ENCODE measurements at regions not wholly inside any gene's neighbourhood (a gene's known extent, or its start where the extent isn't known, plus 50 kb on each side); places are given as distances from the start of the nearest gene placed in this dataset.

GRCh38 chr5:92981001-92981400, 600.0 kb downstream of the NR2F1-AS1 start:
- H3K36me3 ChIP-seq (ENCODE audit: control insufficient read depth in 2 of 2, insufficient read depth in 2 of 2, low read length in 1 of 2): no peaks in the 10 kb centered on the region
- WGBS: 69% methylated on average over 1 of the region's 1 CpG
- H3K27ac ChIP-seq (ENCODE audit: low read depth in 1 of 2, low read length in 1 of 2): no peak overlapping the region
- no peak overlapping the region for H3K4me3 ChIP-seq (ENCODE audit: low read length in 2 of 2)
- no peaks in the 10 kb centered on the region for H3K4me1 ChIP-seq (ENCODE audit: control insufficient read depth in 2 of 2, insufficient read depth in 2 of 2, low read length in 2 of 2)
- H3K9me3 ChIP-seq (ENCODE audit: control insufficient read depth in 2 of 2, insufficient read depth in 1 of 2, low read length in 1 of 2): no peaks in the 10 kb centered on the region
- no peak for DNase-seq (ENCODE audit: low read depth in 6 of 9, low spot score in 9 of 9)
- no peaks in the 10 kb centered on the region for H3K27me3 ChIP-seq (ENCODE audit: control insufficient read depth in 2 of 2, insufficient read depth in 1 of 2, low read length in 1 of 2)

GRCh38 chr5:92980491-92980890, 600.5 kb downstream of the NR2F1-AS1 start:
- DNase-seq (ENCODE audit: low read depth in 6 of 9, low spot score in 9 of 9): no peak
- Histone ChIP-seq H3K4me1 (ENCODE audit: control insufficient read depth in 2 of 2, insufficient read depth in 2 of 2, low read length in 2 of 2) (no peaks in the 10 kb centered on the region), H3K36me3 (ENCODE audit: control insufficient read depth in 2 of 2, insufficient read depth in 2 of 2, low read length in 1 of 2) (no peaks in the 10 kb centered on the region), H3K4me3 (ENCODE audit: low read length in 2 of 2) (no peak overlapping the region), H3K27me3 (ENCODE audit: control insufficient read depth in 2 of 2, insufficient read depth in 1 of 2, low read length in 1 of 2) (no peaks in the 10 kb centered on the region), H3K27ac (ENCODE audit: low read depth in 1 of 2, low read length in 1 of 2) (no peak overlapping the region), H3K9me3 (ENCODE audit: control insufficient read depth in 2 of 2, insufficient read depth in 1 of 2, low read length in 1 of 2) (no peaks in the 10 kb centered on the region)
- WGBS: 83% methylated on average over 3 of the region's 3 CpGs

GRCh38 chr5:92979716-92980115, 601.3 kb downstream of the NR2F1-AS1 start:
- Histone ChIP-seq H3K36me3 (ENCODE audit: control insufficient read depth in 2 of 2, insufficient read depth in 2 of 2, low read length in 1 of 2) (no peaks in the 10 kb centered on the region), H3K27me3 (ENCODE audit: control insufficient read depth in 2 of 2, insufficient read depth in 1 of 2, low read length in 1 of 2) (no peaks in the 10 kb centered on the region), H3K4me3 (ENCODE audit: low read length in 2 of 2) (no peak overlapping the region), H3K27ac (ENCODE audit: low read depth in 1 of 2, low read length in 1 of 2) (no peak overlapping the region), H3K4me1 (ENCODE audit: control insufficient read depth in 2 of 2, insufficient read depth in 2 of 2, low read length in 2 of 2) (no peaks in the 10 kb centered on the region), H3K9me3 (ENCODE audit: control insufficient read depth in 2 of 2, insufficient read depth in 1 of 2, low read length in 1 of 2) (no peaks in the 10 kb centered on the region)
- WGBS: 66% methylated on average over 1 of the region's 1 CpG
- no peak for DNase-seq (ENCODE audit: low read depth in 6 of 9, low spot score in 9 of 9)

- 89% methylated on average over 3 of the region's 3 CpGs for WGBS
- Histone ChIP-seq H3K9me3 (ENCODE audit: control insufficient read depth in 2 of 2, insufficient read depth in 1 of 2, low read length in 1 of 2) (no peaks in the 10 kb centered on the region), H3K27me3 (ENCODE audit: control insufficient read depth in 2 of 2, insufficient read depth in 1 of 2, low read length in 1 of 2) (no peaks in the 10 kb centered on the region), H3K36me3 (ENCODE audit: control insufficient read depth in 2 of 2, insufficient read depth in 2 of 2, low read length in 1 of 2) (no peaks in the 10 kb centered on the region), H3K27ac (ENCODE audit: low read depth in 1 of 2, low read length in 1 of 2) (no peak overlapping the region), H3K4me1 (ENCODE audit: control insufficient read depth in 2 of 2, insufficient read depth in 2 of 2, low read length in 2 of 2) (no peaks in the 10 kb centered on the region), H3K4me3 (ENCODE audit: low read length in 2 of 2) (no peak overlapping the region)
- DNase-seq (ENCODE audit: low read depth in 6 of 9, low spot score in 9 of 9): no peak
These were observed 603.0 kb downstream of the NR2F1-AS1 start for GRCh38 chr5:92977846-92978540.

DNA sequence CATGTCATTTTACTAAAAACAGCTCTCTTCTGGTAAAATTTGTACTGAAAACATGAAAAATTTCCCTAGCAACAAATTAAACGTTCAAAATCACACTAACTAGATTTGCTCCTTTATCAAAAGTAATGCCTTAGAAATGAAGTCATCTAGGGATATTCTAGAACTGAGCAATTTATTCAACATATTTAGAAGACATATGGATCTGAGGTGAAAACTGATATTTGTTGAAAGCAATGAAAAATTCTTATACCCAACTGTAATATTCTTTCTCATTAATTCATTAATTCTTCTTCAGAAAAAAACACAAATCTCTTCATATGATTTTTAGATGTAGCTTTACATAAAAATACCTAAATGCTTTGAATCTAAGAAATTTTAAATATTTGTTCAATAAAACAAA, 604.9 kb downstream of the NR2F1-AS1 start:
- Histone ChIP-seq H3K27me3 (ENCODE audit: control insufficient read depth in 2 of 2, insufficient read depth in 1 of 2, low read length in 1 of 2) (no peaks in the 10 kb centered on the region), H3K9me3 (ENCODE audit: control insufficient read depth in 2 of 2, insufficient read depth in 1 of 2, low read length in 1 of 2) (no peaks in the 10 kb centered on the region), H3K4me3 (ENCODE audit: low read length in 2 of 2) (no peak overlapping the region), H3K4me1 (ENCODE audit: control insufficient read depth in 2 of 2, insufficient read depth in 2 of 2, low read length in 2 of 2) (no peaks in the 10 kb centered on the region), H3K36me3 (ENCODE audit: control insufficient read depth in 2 of 2, insufficient read depth in 2 of 2, low read length in 1 of 2) (no peaks in the 10 kb centered on the region), H3K27ac (ENCODE audit: low read depth in 1 of 2, low read length in 1 of 2) (no peak overlapping the region)
- no peak for DNase-seq (ENCODE audit: low read depth in 6 of 9, low spot score in 9 of 9)
- WGBS: 86% methylated on average over 1 of the region's 1 CpG

GRCh38 chr5:92969781-92970237, 611.2 kb downstream of the NR2F1-AS1 start:
- H3K27ac ChIP-seq (ENCODE audit: low read depth in 1 of 2, low read length in 1 of 2): no peak overlapping the region
- no peaks in the 10 kb centered on the region for H3K36me3 ChIP-seq (ENCODE audit: control insufficient read depth in 2 of 2, insufficient read depth in 2 of 2, low read length in 1 of 2)
- H3K4me3 ChIP-seq (ENCODE audit: low read length in 2 of 2): no peak overlapping the region
- H3K9me3 ChIP-seq (ENCODE audit: control insufficient read depth in 2 of 2, insufficient read depth in 1 of 2, low read length in 1 of 2): no peaks in the 10 kb centered on the region
- WGBS: 93% methylated on average over 2 of the region's 2 CpGs
- H3K4me1 ChIP-seq (ENCODE audit: control insufficient read depth in 2 of 2, insufficient read depth in 2 of 2, low read length in 2 of 2): no peaks in the 10 kb centered on the region
- no peaks in the 10 kb centered on the region for H3K27me3 ChIP-seq (ENCODE audit: control insufficient read depth in 2 of 2, insufficient read depth in 1 of 2, low read length in 1 of 2)
- DNase-seq (ENCODE audit: low read depth in 6 of 9, low spot score in 9 of 9): no peak

DNA sequence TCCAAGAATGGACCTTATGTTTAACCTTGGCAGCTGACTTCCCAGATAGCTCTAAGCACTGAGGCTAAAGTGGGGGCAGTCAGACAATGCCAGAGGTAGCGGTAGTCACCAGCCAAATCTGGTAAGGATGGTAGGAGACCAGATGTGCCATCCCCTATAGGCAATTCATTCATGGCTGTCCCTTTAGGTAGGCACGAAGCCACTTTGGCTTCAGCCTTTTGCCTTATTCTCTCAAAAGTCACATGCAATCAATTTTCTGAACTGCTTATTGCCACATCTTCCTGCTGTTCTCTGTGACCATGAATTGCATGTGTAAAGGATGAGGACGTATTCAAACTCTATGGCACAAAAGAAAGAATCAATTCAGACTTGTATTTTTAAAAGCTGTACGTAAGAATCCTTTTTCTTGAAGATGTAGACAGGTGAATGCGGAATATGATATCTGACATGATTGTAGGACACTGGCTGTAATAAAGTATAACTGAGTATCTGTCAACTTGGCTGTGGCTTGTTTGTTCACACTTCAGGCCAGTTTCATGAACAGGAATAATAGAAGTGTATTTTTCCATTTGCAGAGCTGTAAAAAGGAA, 611.7 kb downstream of the NR2F1-AS1 start:
- no peaks in the 10 kb centered on the region for H3K36me3 ChIP-seq (ENCODE audit: control insufficient read depth in 2 of 2, insufficient read depth in 2 of 2, low read length in 1 of 2)
- no peak for DNase-seq (ENCODE audit: low read depth in 6 of 9, low spot score in 9 of 9)
- 90% methylated on average over 5 of the region's 5 CpGs for WGBS

GRCh38 chr5:92963800-92964199, 617.2 kb downstream of the NR2F1-AS1 start:
- WGBS: 92% methylated on average over 2 of the region's 2 CpGs
- DNase-seq (ENCODE audit: low read depth in 6 of 9, low spot score in 9 of 9): no peak
- no peaks in the 10 kb centered on the region for H3K4me1 ChIP-seq (ENCODE audit: control insufficient read depth in 2 of 2, insufficient read depth in 2 of 2, low read length in 2 of 2)
- H3K4me3 ChIP-seq (ENCODE audit: low read length in 2 of 2): no peak overlapping the region
- H3K9me3 ChIP-seq (ENCODE audit: control insufficient read depth in 2 of 2, insufficient read depth in 1 of 2, low read length in 1 of 2): no peaks in the 10 kb centered on the region
- H3K27ac ChIP-seq (ENCODE audit: low read depth in 1 of 2, low read length in 1 of 2): no peak overlapping the region
- no peaks in the 10 kb centered on the region for H3K36me3 ChIP-seq (ENCODE audit: control insufficient read depth in 2 of 2, insufficient read depth in 2 of 2, low read length in 1 of 2)
- no peaks in the 10 kb centered on the region for H3K27me3 ChIP-seq (ENCODE audit: control insufficient read depth in 2 of 2, insufficient read depth in 1 of 2, low read length in 1 of 2)

More for the DNA sequence above, 611.7 kb downstream of the NR2F1-AS1 start:
- H3K27me3 ChIP-seq (ENCODE audit: control insufficient read depth in 2 of 2, insufficient read depth in 1 of 2, low read length in 1 of 2): no peaks in the 10 kb centered on the region
- H3K4me3 ChIP-seq (ENCODE audit: low read length in 2 of 2): no peak overlapping the region
- H3K27ac ChIP-seq (ENCODE audit: low read depth in 1 of 2, low read length in 1 of 2): no peak overlapping the region
- no peaks in the 10 kb centered on the region for H3K4me1 ChIP-seq (ENCODE audit: control insufficient read depth in 2 of 2, insufficient read depth in 2 of 2, low read length in 2 of 2)
- no peaks in the 10 kb centered on the region for H3K9me3 ChIP-seq (ENCODE audit: control insufficient read depth in 2 of 2, insufficient read depth in 1 of 2, low read length in 1 of 2)

GRCh38 chr5:92962752-92963151, 618.3 kb downstream of the NR2F1-AS1 start:
- no peaks in the 10 kb centered on the region for H3K36me3 ChIP-seq (ENCODE audit: control insufficient read depth in 2 of 2, insufficient read depth in 2 of 2, low read length in 1 of 2)
- H3K27ac ChIP-seq (ENCODE audit: low read depth in 1 of 2, low read length in 1 of 2): no peak overlapping the region
- H3K4me3 ChIP-seq (ENCODE audit: low read length in 2 of 2): no peak overlapping the region
- no peaks in the 10 kb centered on the region for H3K27me3 ChIP-seq (ENCODE audit: control insufficient read depth in 2 of 2, insufficient read depth in 1 of 2, low read length in 1 of 2)
- DNase-seq (ENCODE audit: low read depth in 6 of 9, low spot score in 9 of 9): no peak
- H3K9me3 ChIP-seq (ENCODE audit: control insufficient read depth in 2 of 2, insufficient read depth in 1 of 2, low read length in 1 of 2): no peaks in the 10 kb centered on the region
- H3K4me1 ChIP-seq (ENCODE audit: control insufficient read depth in 2 of 2, insufficient read depth in 2 of 2, low read length in 2 of 2): no peaks in the 10 kb centered on the region
